NCI-H460 (cell line): ENCODE measurements at regions not wholly inside any gene's neighbourhood (a gene's known extent, or its start where the extent isn't known, plus 50 kb on each side); places are given as distances from the start of the nearest gene placed in this dataset.

ENCODE experiments used
- DNase-seq: peaks from one replicate; pipeline ENCODE4 v3.0.0-alpha.2; 2016; ENCODE audit warnings: low read depth; ENCODE audit errors: extremely low read depth

DNA sequence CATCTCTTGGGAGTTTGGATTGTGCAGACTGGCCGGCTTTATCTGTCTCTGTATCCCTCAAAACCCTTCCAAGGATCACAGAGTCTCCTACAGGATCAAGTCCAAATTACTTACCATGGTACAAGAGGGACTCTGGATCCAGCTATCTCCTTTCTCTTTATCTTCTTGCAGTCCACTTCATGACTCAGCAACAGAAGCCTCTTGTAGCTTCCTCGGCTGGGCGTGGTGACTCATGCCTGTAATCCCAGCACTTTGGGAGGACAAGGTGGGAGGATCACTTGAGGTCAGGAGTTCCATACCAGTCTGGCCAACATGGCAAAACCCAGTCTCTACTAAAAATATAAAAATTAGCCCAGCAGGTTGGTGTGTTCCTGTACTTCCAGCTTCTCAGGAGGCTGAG, 189.7 kb downstream of the BCAT1 start:
- no peak for DNase-seq

DNA sequence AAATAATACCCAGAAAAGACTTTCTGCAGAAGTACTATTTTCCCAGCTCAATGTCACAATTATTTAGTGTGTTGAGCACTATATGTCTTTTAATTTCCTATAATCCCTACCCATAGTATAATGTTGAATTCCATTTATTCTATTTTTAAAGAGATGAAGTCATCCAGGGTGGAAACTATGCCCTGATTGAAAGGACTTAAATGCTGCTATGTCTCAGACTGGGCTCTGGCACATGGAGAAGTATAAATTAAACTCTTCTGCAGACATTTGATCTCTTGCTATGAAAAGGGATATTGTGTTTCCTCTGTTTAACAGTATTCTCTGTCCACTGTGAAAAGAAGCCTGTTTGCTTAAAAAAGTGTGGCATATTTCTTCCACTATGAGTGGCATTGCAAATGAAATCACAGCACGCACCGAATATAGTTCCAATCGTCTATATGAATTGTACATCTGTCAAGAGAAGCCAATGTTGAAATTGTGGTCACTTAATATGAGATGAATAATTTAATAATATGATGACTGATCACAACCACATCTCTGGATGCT, 192.3 kb downstream of the BCAT1 start:
- DNase-seq, result no peak

- DNase-seq, result no peak
These were observed 193.9 kb downstream of the BCAT1 start for GRCh38 chr12:24754690-24755638.

DNA sequence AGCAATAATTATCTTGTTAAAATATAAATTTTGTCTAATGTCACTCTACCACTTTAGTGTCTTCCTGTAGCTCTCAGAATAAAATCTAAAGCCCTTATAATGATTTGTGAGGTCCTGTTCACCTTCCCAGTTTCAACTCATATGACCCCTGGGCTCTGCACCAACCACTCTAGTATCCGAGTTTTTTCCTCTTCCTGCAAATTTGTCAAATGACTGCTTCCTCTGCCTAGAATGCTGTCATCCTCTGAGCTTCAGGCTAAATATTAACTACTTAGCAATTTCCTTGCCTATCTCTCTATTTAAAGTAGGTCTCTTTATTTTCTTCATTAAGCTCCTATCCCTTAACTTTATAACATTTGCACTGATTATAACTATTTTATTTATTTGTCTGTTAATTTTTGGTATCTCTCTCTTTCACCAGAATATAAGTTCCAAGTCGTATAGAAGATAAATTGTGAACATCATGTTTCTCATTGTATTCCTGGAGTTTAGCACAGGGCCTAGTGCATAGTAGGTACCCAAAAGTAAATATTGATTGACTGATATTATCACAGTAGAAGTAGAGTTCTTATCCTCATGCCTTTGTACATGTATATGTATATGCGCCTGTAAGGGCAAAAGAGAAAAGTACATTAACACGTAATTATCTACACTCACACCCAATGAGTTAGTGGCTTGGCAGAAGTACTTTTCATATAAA, 196.0 kb downstream of the BCAT1 start:
- DNase-seq, result no peak

GRCh38 chr12:24751181-24751580, 197.7 kb downstream of the BCAT1 start:
- no peak for DNase-seq

DNA sequence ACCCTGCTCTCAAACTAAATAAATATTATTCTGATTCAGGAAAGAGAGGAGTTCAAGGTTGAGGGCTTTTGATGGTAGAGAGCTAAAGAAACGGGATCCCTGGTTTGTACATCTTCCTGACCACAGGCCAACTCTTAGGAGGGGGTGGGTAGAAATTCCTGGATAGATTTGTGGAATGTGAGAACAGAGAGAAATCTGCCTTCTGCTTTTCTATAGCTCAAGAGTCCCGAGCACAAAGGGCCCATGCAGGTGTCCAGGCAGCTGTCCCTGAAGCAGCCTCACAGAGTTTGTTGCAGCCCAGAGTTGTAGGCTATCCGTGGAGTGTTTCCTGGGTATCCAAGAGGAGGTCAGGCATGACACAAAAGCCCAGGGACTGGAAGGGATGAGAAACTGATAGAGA, 198.6 kb downstream of the BCAT1 start:
- DNase-seq, result no peak

- DNase-seq, result no peak
These were observed 199.7 kb downstream of the BCAT1 start for GRCh38 chr12:24749171-24749570.

DNA sequence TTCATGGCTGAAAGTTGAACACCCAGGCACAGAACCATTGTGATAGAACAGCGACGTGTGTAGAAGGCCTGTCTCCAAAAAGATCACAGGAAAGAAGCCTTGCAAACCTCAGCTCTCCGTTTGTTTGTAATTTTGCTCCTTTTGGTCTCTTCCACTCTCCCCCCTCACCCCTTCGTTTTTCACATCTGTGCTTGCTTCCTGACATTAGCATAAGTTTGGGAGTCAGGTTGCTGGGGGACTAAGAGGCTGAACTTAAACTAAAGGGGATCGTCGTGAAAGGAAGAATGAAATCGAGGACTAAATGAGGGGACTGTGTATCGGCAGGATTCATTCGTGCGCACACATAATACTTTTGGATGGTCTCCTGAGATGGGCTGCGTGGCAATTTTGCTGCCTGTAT, 200.6 kb downstream of the BCAT1 start:
- DNase-seq, result no peak

DNA sequence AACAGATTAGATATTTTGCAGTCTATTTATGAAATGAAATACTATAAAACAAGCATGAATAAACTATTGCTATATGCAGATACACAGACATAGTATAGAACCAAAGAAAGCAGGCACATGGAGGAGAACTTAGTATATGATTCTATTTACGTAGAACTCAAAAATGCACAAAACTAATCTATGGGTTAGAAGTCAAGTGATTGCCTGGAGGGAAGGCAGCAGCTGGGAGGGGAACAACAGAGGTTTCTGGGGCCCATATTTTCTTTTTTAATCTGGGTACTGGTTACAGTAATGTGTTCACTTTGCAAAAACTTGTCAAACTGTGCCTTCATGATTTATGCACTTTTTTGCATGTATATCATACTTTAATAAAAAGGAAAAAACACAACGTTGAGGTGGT, 202.0 kb downstream of the BCAT1 start:
- no peak for DNase-seq

DNA sequence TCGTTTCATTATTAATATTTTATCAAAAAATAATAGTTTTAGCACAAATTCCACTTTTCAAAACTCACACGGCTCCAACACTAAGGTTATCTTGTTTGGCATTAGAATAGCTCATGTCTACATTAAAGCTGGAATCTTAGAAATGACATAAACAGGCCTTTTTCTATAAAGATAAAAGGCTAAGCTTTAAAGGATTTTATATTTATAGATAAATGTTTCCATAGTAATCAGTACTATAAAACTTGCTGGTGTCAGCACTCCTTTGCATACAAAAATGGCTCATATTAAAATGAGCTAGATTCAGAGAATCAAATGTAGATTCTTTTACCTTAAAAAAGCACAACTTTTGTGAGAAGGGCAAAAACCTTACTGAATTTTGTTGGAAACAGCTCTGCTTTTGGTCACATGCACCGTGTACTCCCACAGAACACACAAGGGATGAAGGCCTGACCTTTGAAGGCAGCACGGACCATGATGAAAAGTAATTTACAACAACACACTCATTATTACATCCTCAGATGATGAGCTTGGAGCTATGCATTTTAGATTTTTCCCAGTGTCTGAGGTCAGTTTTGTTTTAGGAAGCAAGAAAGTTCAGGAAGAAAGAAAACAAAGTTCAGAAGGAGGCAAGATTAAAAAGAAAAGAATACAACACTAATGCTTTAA, 202.8 kb downstream of the BCAT1 start:
- DNase-seq, result no peak

DNA sequence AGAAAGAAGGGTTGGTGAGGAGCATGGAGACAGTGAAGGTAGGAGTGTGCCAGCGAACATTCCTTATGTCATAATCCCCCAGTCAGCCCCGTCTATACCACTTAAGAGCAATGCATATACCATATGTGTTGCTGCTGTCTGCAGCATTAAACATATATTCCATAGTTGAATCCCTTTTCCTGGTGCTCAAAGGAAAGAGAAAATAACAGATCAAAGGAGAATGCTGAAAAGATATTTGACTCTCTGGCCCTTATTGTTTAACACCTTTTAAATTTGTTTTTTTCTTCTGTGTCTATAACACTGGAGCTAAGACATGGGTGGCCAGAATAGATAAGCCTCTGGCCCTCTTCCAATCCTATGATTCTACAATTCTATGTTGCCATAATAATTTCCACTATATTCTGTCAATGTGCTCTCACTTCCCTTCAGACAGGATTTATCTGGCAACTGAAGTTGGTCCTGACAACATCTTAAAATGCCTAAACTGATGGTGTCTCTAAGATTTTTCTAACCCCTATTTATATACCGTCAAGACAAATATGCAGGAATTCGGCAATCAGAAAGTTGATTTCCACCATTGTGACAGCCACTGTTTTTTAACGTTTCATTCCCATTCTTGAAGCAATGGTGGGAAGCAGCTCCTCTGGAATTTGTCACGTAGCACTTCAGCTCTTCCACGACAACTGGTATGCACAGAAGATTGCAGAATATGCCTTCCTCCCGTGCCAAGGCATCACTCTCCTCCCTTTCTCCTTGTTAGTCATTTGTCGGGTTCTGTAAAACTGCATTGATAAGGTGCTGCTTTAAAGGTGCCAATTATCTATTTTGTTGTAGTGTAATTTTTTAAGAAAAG, 204.7 kb downstream of the BCAT1 start:
- DNase-seq, result no peak

GRCh38 chr12:24742378-24742777, 206.5 kb downstream of the BCAT1 start:
- no peak for DNase-seq

DNA sequence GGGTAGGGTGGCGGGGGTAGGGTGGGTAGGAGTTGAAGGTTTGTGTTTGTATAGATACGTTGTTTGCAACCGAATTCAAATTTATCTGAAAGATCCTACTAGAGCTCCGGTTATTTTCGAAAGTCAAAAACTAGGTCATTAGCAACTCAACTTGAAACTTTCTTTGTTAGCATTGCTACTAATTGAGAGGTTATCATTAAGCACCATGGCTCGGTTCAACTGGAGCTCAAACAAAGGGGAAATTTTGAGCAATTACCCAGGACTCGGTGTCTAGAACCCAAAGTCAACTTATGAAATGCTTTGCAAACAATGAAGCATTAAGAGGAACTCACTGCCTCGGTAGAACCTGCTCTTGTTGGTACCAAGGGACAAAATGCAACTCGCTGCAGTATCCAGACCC, 207.7 kb downstream of the BCAT1 start:
- no peak for DNase-seq

DNA sequence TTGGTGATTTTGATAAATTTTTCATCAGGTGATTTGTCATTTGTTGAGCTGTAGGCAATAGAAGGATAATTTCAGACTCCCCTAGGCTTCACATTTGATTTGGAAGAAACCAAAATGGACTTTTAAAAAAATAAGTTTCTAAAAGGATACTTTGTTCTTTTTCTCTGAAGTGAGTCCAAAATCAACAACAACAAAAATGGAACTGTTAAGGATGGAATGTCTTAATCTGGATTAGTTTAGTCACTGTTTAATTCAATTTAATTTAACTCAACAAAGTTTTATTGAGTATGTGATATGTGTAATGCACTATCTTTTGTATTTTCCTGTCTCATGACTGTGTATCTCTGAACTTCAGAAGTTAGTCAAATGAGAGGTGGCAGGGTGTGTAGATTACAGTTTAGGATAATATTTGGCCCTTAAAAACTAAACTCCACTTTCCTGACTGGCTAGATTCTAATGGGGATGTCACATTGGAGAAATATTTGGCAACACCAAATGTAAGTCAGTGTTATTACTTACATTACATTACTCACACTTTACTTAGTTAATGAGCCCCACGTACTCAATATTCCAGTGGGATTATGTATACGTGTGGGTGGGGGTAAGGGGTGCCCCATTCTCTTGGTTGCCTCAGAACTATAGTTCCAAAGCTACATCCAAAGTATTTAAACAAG, 209.7 kb downstream of the BCAT1 start:
- DNase-seq, result no peak

DNA sequence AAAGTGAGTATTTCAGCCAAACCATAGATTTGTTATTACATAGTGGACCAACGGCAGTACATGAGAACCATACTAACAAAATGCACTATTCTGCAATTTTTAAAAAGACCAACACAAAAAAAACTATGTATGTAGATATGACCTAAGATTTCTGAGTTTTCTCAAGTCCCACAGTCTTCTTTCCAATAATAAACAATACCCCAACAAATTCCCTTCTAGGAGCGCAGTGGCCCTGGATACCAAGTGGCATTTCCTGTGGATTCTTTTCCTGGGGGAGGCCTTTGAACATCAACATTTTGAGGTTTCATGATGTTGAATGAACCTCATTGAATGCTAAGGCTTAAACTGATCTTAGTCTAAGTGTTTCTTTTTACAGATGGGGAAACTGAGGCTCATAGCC, 210.5 kb downstream of the BCAT1 start:
- no peak for DNase-seq

DNA sequence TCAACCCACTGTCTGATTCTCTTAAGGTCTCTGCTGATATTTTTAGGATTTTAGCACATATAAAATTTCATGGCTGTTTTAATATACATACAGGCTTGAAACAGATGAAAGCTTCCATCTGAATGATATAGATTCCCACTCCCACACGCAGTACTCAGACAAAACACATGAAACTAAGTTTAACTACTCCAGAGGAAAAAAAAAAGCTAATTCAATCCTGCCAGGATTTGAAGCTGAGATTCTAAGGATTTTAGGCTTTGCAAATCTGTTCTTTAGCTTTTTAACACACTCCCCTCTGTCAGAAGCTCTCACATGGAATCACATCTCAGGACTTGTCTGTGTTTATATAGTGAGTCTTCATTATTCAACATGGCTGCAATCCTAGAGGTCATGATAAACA, 217.3 kb downstream of the BCAT1 start:
- DNase-seq, result no peak

- DNase-seq, result no peak
These were observed 218.4 kb downstream of the BCAT1 start for GRCh38 chr12:24730489-24730896.

GRCh38 chr12:24728826-24729225, 220.1 kb downstream of the BCAT1 start:
- DNase-seq, result no peak

- DNase-seq, result peak; percentile 3
These were observed 220.5 kb downstream of the BCAT1 start for GRCh38 chr12:24728366-24728765.

DNA sequence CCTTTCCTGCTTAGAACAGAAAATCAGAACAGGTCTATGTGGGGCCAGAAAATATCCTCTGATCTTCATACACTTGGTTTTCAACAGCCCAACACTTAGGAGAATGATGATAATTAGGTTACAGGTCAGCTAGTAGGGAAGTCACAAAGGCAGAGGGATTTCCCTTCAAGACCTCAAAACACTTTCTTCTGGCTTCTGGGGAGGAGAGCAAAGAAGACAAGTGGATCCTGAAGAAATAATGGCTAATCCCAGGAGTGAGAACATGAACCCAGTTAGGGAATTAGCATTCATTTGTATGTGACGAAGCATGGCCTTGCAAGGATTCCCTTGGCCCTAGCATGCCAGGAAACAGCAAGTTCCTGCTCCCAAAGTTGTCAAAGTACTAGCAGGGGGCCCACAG, 223.3 kb downstream of the BCAT1 start:
- DNase-seq, result no peak
